ENCODE measurements at regions not wholly inside any gene's neighbourhood (a gene's known extent, or its start where the extent isn't known, plus 50 kb on each side); places are given as distances from the start of the nearest gene placed in this dataset.

DNA sequence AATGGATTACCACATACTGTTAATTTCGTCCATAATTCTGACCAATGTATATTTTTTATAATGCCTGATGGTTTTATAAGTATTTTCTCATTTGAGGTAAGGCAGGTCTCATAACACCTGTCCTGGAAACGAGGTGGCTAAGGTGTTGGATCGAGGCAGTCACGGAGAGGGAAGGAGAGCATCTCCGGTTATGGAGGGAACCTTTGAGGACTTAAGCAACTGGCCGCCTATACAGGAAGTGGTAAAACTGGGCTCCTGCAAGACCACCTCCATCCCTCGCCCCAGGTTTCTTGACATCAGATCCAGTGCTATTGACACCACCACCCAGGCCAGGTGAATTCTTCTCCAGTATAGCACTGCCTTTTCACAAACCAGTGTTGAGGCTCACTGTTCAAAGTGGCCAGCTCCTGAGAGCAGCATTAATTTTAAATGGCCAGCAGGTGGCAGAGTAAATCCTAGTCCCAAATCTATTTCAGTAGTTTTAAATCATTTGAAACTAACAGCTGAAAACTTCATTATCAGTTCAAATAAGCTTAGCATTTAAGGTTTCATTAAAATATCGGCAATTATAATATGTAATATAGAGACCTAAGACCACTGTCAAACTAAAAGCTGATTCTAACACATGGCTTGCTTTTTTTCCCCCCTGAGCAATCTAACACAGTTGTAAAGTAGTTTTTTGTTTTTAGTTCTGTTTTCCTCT is 100.8 kb downstream of the PPM1A start:
- peak in 11 of 51 donors; percentile 1 to 35 (median 15) for DNase-seq

DNA sequence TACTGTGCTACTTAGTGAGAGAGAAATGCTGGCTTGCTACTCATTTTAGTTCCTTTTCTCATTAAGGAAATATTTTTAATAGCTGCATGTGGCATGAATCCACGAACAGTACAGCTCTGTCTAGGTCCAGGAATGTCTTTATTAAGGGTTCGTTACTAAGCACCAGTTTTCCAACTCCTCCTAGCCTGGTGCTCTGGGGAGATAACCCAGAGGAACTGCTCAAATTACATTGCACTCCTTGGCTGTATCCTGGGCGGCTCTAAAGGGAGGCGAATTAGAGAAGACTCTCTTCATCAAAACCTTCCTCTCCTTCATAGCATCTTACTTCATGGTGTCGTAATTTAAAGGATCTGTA is 101.3 kb downstream of the PPM1A start:
- no peak for DNase-seq

DNA sequence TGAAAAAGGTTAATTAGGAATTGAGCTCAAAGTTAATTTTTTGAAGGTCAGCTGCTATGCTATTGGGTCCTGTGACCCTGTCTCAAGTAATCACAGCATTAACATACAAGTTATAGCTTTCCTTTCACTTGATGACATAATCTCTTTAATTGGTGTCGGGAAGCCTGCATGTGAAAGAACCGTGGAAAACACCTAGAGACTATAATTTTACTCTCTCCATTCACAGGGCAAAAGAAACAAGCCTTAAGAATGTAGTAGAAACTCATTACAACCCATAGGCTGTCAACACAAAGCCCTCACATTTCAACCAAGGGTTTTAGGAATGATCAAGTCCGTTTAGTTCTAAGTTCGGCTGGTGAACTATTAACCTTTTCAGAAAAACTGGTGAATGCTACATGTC is 104.4 kb downstream of the PPM1A start:
- no peak for DNase-seq

DNA sequence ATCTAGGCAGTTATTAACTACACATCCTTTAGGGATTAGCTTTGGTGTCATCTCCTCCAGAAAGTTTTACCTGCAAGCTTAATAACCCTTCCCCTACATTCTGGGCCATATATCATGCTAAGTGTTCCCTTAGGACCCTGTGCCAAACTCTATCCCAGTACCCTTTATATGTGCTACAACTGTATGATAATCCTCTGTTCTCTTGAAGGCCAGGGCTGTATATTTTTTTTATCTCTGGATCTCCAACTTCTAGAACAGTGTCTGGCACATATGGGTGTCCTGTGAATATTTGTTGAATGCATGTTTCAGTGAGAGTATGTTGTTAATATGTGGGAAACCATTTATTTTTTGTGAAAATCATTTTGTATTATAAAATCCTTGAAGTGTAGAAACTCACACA is 106.7 kb downstream of the PPM1A start:
- no peak for DNase-seq

DNA sequence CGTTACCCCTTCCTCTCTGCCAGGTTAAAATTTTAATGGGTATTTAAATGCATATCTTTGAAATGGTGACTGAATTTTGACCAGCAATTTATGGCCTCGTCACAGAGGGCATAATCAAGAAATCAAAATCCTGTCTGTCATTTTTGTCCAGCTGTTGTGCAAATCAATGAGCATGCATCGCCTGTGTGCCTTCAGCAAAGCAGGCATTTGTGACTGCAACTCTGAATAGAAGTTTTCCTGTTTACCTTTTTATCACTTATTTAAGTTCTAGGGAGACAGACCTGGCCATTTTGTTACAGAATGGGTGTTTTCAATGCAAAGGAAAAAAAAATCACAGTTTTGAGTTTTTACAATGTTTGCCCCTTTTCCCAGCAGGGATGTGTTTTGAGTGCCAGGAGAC is 107.4 kb downstream of the PPM1A start:
- no peak for DNase-seq

DNA sequence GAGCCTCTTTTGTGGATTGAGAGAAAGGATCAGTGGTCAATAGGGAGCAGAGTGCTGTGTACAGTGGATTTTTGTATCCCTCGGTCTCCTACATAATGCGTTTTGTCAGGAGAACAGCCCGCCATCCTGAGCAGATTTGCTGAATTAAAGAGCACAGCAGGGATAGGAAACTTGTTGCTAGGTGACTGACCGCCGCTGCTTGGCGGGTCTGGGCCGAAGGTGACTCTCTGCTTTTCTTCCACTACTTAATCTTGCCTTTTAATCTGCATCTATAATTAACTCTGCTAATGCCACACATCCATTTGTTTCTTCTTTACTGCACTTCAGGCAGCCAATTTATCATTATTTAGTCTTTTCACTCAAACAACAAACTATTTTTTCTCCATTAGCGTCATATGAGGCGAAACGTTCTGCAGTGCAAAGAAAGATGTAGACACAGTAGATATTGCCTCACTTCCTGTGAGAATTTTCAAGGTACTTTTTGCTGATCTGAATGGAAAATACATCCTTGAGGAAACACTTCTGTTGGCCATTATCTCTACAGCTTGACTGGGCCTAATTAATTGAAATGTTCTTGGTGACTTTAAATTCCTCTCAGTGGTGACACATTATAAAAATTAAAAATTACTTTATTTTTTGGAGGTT is 108.0 kb downstream of the PPM1A start:
- peak in 10 of 51 donors; percentile 0 to 24 (median 7) for DNase-seq

DNA sequence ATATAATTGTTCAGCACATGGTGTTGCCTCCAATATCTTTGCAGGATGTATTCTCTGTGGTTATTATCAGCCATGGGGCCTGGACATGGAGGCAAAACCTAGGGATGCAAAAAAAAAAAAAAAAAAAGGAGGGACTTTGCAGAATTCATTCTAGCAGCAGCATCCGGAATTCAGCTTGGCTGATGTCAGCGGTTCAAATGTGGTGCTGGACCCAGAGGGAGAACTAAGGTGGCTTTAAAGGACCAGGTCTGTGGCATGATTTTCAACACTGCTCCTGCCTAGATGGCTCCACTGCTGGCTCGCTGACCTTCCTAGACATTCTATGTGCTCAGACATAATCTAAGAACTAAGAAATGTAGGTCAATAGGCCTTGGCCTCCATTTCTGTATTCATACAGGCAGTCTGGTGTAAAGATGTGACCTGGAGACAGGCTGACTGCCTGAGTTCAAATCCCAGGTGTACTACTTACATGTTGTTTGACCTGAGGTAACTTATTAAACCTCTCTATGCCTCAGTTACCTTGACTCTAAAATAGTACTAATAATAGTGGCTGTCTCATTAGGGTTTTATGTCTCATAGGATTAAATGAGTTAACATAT is 108.6 kb downstream of the PPM1A start:
- no peak for DNase-seq

DNA sequence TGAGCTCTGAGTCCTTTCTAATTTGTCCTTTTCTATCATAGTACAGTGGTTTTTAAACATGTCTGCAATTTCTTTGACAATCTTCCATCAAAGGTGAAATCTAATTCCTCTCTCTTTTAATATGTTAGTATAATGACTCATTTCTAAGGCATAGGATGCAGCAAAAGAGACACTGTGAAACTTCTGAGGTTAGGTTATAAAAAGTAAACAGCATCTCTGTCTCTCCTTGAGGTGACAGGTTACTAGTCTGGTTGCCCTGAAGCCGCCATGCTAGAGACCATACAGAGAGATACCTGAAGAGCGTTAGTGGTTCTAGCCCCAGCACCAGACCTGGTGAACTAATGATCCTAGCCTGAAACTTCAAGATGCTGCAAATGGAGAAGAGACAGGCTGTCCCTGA is 114.3 kb downstream of the PPM1A start:
- no peak for DNase-seq

DNA sequence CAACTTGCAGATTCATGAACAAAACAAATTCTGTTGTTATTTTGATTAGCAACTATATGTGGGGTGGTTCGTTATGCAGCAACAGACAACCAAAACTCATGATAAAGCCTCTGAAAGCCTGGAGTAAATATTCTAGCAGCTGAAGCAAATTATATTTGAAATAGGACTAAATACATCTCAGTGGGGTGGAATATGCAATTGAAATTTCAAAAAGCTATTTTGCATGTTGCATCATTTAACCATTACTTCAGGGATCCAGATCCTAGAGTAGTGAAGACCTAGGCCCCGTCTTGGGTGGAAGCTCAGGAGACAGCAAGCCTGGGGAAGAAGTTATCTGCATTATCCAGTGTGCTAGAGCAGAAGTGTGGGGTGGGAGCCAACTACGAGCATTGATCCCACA is 114.7 kb downstream of the PPM1A start:
- no peak for DNase-seq

DNA sequence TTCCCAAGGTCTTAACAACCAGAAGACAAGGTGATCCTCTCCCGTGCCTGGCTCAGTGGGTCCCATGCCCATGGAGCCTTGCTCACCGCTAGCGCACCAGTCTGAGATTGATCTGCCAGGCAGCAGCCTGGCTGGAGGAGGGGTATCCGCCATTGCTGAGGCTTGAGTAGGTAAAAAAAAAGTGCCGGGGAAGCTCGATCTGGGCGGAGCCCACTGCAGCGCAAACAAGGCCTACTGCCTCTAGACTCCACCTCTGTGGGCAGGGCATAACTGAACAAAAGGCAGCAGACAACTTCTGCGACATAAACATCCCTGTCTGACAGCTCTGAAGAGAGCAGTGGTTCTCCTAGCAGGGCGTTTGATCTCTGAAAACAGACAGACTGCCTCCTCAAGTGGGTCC is 104.0 kb downstream of the C14orf39 start:
- peak in 1 of 51 donors; percentile 0 for DNase-seq
